ENCODE measurements at regions not wholly inside any gene's neighbourhood (a gene's known extent, or its start where the extent isn't known, plus 50 kb on each side); places are given as distances from the start of the nearest gene placed in this dataset.
"Not testable (repeated sequence)": the region's sequence is repeated elsewhere in the genome, so short reads cannot be mapped to it uniquely, and the experiment has no call there.

DNA sequence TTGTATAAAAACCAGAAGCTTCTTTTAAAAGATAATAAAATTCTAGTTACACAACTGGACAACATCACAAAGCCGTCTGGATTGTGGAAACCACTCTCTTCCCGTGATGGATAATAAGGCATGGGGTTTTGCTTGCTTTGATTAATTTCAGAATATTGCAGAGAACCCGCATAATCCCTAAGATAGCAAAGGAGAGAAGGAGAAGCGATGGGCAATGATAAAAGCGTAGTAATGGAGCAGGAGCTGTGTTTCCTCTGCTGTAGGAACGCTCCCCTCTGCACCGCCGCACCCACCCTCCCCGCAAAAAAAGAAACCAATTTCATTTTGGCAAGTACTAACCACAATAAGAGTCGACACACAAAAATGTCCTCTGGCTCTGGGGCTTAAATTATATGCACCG lies 340.9 kb upstream of the PSMD7 start:
- no peak for DNase-seq (ENCODE audit: low spot score)

DNA sequence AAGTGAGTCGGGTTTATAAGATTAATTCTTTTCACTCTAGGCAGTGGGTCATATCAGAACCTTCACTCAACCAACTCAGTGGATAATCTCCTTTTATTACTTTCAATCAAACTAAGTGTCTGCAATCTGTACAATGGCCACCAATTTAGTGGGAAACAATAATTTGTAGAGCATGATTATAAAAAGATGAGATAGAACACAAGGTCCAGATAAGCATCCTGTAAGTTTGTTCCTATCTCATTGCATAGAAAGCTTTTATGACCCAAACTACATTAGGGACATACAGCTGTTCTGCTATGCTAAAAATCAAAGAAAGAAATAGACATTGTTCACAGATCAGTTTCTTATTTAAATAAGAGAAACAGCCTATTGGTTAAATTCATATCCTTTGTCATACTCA lies 341.4 kb upstream of the PSMD7 start:
- no peak for DNase-seq (ENCODE audit: low spot score)

DNA sequence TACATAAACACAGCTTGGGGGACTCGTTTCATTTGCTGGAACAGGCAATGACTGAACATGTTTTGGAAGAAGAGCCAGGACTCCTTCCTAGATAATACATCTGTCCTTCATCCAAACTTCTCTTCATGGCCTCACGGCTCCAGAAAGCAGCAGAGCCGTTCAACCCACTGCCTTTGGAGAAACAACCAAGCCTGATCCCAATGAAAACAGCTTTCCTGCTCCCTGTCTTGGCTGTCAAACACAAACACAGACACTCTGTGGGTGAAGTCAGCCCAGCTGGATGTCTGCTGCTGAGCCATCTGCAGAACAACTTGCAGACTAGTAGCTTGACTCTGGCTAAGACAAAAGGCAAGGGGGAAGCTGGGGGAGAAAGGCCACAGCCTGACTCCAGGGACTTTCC lies 345.1 kb upstream of the PSMD7 start:
- peak; percentile 47 for DNase-seq (ENCODE audit: low spot score)

DNA sequence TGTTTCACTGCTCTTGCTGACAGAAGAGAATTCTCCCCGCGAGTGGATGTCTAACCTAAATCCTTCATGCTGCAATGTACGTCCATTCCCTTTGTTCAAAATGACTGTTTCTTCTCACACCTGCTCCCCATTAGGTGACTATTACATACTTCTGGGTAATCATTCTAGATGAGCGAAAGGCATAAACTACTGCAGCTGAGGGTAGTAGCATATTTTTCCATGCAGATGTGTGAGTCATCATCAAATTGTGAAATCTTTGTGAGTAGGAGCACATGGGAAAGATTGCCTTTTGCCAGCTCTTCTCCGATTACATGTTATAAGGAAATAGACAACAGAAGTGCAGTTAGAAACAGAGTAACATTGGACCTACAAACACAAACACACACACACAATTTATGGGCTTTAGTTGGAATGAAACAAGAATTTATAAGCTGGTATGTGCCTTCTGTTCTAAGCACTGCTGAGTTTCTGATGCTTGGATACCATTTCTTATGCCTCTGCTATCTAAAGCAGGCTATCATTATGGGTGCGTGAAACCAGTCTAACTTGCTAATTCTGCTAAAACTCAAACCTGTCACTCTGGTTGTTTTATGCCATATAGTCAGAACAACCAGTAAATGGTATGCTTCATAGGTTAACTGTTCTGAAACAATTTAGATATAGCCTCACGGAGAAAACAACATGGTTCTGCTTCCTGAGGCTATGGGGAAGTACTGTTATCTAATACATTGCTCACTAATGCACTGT lies 346.9 kb upstream of the PSMD7 start:
- DNase-seq (ENCODE audit: low spot score) = peak; percentile 27

DNA sequence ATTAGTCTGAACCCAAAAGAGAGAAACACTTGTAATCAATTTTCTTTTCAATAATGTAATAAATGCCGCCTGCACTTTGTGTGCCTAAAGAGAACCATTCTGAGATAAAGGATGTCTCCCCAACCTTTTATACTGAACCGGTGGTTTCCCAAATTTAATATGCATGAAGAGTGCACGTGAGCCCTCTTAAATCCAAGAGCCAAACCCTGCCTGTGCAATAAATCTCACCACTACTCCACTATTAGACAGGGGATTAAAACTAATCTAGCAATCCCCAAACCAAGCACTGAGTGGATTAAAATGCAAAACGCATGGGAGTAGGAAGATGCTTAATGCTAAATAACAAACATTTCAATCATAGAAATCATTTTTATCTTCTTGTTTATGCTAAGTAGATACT lies 351.0 kb upstream of the PSMD7 start:
- DNase-seq (ENCODE audit: low spot score) = no peak

DNA sequence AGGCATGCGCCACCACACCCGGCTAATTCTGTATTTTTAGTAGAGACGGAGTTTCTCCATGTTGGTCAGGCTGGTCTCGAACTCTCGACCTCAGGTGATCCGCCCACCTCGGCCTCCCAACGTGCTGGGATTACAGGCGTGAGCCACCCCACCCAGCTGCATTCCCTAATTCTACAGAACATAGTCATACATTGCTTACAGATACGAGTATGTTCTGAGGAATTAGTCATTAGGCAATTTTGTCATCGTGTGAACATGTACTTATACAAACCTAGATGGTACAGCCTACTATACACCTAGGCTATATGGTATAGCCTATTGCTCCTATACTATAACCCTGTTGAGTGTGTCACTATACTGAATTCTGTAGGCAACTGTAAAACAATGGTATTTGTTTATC lies 353.4 kb upstream of the PSMD7 start:
- not testable (repeated sequence) for DNase-seq (ENCODE audit: low spot score)

DNA sequence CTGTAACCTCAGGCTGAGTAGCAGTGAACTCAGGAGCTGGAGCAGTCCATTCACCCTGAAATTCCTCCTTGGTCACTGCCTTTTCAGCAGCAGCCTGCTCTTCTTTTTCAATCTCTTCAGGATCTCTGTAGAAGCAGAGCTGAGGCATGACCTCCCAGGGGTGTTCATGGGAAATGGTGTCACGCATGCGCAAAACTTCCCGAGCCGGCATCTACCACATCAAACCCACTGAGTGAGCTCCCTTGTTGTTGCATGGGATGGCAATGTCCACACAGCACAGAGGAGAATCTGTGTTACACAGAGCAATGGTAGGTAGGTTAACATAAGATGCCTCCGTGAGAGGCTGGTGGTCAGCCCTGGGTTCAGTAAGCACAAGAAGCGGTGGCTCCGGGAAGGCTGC lies 355.8 kb upstream of the PSMD7 start:
- DNase-seq (ENCODE audit: low spot score) = not testable (repeated sequence)

DNA sequence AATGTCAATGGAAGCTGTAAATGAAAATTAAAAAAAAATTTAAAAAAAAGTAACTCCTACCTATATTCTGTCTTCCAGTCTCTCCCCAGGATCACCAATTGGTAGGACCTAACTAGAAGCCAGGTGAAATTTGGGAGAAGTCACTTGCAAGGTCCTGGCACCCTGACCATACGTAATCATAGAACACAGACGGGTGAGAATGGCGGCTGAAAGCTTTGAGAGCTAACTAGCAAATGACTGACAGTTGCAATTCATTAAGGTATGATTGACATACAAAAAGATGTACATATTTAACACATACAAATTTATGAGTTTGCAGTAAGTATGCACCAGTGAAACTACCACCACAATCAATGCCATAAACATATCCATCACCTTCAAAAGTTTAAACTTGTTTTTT lies 372.7 kb upstream of the PSMD7 start:
- no peak for DNase-seq (ENCODE audit: low spot score)

DNA sequence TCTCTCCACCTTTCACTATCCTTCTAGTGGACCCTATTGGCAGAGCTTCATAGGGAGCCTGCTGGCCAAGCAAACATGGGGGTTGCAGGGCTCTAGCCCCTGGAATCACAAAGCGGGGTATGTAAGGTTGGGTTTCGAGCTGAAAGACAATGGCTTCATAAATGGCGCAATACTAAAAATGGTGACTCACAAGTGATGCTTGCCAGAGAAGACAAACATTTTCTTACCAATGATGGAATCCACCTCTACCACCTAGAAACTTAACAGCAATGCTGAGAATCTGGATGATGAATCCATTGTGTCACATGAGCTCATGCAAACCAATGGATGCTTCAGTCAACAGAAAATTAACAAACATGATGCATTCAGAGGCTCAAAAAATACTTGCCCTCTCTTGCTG lies 375.3 kb upstream of the PSMD7 start:
- no peak for DNase-seq (ENCODE audit: low spot score)

DNA sequence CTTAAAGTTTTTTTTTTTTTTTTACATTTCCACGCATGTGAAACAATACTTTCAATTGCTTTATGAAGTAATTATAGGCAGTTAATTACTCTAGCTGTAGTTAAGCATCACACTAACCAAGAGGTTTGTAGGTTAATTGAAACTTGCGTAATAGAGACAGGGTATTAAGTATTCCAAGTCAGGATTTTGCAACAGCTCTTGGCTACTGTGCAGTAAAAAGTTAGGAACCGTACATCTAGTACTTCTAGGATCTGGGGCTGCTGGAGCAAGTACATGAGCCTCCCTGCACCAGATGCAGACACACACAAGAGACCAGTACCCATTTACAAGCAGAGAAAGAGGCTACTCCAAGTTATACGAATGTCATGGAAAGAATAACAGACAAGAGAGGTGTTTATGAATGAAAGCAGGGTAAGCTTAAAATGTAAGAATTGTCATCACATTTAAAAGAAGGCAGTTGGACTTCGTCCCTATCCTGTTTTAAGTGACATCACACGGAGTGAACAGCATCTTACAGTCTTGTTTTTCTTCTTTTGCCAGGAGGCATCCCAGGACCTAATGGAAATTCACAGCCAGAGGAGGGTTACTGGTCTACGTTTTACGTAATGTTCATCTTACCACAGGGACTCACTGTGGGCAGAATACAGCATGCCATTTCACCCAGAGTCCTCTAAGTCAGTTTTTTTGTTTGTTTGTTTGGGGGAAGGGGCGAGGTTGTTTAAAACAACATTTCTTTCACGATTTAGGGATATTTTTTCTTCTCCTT lies 379.6 kb upstream of the PSMD7 start:
- no peak for DNase-seq (ENCODE audit: low spot score)

DNA sequence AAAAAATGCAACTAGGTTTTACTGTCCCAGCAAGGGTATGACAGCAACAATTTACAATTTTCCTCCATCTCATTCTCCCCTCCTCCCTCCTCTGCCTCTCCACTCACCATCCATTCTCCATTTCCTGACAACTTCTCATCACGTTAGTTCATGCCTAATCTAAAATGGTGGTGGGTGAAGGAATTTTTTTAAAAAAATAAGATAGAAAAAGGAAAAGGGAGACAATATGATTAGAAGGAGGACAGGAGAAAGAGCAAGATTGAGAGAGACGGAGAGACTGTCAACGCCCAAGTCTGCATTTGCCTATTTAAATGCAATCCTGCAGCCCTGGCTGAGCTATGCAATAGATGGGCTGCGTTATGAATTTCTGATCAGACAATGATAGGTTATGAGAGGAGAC lies 380.7 kb upstream of the PSMD7 start:
- DNase-seq (ENCODE audit: low spot score) = no peak

DNA sequence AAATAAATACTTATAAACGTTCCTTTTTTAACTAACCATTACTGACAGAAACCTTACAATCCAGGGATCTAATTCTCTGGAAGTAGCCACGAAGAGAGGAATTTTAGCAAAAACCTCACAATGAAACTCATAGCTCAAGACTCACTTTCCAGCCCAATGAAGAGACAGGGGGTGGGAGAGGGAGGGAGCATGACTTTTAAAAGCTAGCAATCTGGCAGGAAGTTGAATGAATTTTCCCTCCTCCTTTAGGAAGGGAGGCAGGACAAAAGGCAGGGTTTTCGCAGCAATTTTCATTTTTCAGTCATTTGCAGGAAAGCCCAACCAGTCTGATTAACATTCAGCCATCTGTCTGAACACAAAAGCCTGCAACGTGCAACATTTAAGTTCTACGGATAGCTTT lies 381.5 kb upstream of the PSMD7 start:
- DNase-seq (ENCODE audit: low spot score) = no peak

DNA sequence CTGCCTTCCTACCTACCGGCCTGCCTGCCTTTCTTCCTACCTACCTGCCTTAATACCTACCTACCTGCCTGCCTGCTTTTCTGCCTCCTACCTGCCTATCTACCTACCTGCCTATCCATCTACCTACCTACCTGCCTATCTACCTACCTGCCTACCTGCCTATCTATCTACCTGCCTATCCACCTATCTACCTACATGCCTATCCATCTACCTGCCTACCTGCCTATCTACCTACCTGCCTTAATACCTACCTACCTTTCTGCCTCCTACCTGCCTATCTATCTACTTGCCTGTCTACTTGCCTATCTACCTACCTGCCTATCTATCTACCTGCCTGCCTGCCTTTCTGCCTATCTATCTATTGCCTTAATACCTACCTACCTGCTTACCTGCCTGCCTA lies 383.8 kb upstream of the PSMD7 start:
- DNase-seq (ENCODE audit: low spot score) = no peak

DNA sequence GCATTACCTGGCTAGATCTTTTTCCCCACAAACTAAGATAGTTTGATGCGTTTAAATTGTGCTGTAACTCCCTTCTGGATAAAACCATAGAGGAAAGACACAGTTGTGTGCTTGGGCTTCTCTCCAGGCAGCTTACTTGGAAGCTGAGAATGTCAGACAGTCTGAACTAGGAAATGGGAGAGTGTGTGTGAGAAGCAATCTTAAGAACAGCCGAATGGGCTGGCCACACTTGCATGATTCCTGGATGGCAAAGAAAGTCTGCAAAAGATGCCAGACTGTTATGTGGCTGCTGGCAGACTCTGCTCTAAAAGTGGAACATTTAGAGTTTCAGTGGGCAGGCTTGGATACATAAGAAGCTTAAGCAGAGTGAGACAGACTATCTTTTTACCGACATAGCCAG lies 384.3 kb upstream of the PSMD7 start:
- no peak for DNase-seq (ENCODE audit: low spot score)

DNA sequence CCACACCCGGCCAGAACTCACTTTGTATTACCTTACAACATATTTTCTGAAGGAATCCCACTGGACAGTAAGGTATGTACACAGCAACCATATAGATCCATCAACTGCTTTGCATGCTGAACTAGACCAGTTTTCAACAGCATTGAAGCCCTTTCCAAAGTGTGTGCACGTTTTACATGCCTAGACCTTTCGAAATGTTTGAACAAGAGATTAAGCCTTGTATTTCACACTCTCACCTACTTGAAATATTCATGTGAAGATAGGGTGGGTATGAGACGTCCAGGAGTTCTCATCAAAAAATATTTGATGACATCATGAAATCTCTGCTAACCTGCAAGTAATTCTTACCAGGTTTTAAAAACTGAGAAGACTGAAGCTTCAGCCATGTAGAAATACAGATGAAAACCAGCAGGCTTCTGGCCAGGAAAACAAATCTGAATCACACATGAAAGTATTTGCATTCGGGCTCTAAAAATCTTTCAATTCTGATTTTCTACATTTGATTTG lies 387.0 kb upstream of the PSMD7 start:
- DNase-seq (ENCODE audit: low spot score) = no peak

DNA sequence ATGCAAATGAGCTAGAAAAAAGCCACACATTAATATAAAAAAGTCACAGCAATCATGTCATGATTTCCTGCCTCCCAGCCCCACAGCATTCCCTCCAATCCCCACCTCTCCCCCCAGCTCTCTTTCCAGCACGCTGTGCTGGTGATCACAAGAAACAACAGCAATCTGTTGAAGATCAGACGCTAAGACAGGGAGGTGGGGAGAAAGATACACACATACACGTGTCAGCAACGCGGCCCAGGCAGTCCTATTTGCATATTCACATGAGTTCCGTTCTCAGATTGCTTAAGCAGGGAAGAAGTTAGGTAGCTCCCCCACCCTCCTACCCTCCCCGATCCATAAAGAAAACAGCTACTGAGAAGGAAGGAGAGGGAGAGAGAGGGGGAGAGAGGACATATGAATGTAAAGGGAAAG lies 405.5 kb upstream of the PSMD7 start:
- DNase-seq (ENCODE audit: low spot score) = peak; percentile 12

DNA sequence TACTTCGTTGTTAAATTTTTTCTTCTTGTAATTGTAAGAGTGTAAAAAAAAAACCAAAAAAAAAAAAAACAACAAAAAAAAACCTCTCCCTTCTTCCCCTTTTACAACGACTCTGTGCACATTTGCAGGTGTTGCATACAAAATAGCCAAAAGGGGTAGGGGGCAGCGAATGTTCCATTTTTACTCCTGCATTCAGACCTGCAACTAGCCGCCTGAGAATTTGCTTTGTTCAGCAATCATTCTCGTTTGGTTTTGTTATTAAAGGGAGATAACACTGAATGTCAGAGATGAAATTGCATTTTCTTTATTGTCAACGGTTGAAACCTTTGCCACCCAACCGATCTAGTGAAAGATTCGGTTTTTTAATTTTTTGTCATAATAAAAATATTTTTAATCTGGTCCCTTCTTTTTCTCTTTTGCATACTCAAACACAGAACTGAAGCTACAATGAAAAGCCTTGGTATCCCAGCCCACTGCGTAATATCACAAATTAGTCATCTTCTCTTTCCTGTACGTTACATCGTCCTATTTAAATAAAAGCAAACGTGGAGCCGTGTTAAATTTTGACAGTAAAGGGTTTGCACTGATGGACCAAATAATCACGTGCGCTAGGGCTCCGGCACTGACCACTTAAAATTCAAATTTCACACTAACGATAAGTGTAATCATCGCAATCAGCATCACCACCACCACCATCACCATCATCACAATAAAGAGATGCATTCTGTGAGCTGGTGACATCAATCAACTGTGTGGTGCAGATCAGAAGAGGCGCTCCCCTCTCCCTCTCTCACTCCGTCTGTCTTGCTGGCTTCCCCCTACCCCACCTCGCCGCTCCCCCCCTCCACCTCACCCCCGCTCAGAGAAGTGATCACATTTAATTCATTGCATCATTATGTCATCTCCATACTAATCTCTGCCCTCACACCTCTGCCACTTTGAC lies 406.2 kb upstream of the PSMD7 start:
- no peak for DNase-seq (ENCODE audit: low spot score)

DNA sequence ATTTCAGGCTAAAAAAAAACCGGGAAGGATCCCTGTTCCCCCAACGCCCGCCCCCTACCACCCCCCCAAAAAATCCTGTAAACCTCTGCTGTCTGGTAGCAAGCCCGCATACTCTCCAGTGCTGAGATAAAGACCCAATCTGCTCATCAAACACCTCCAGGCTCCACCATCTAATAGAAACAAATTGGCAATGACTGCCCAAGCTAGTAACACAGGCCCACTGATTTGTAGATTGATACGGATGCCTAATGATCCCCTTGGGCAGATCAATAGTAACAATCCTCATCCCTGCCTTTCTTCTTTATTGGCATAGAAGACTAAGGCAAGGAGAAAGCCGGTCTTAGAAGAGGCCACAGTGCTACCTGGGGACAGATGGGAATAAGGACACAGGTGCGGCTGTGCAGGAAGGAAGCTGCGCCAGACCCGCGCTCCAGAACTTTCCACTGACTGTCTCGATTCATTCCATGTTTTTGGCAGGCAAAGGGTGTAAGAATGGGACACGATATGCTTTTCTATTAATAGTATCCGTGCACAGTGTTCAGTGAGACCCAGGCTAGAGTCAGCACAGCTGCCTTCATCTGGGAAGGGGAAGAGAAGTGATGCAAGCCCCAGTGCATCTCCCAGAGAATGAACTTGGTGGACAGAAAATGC lies 407.6 kb upstream of the PSMD7 start:
- DNase-seq (ENCODE audit: low spot score) = peak; percentile 14

DNA sequence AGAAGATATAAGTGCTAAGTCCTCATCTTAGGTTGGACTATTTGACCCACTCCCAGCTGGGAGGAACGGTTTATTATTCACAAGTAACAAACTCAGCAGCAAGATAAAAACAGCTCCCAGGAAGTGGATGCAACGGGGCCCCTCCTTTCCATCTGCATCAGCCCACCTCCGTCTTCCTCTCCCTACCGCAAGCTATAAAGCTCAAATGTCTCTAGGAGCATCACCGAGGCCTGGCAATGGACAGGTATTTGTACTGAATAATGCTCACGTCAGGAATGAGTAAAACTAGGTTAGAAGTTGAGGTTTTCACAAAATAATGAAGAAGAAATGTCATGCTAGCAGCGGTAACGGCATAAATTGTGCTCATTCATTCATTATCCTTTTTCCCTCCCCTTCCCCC lies 408.7 kb upstream of the PSMD7 start:
- no peak for DNase-seq (ENCODE audit: low spot score)

DNA sequence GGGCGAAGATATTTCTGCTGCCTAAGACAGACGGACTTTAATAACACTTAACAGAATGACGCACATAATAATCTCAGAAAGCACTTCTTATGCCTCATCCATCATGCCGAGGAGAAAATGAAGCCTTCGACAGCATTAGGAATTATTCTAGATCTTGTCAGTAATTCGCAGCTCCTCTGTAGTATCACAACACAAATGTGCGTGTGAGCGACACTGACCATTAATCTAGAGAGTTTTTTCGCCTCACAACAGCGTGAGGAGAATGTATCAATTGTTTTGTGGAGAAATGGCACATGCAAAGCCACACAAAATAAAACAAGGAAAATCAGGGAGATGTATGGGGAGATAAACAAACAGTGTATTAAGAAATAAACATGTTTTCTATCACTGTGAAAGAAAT lies 410.2 kb upstream of the PSMD7 start:
- no peak for DNase-seq (ENCODE audit: low spot score)

DNA sequence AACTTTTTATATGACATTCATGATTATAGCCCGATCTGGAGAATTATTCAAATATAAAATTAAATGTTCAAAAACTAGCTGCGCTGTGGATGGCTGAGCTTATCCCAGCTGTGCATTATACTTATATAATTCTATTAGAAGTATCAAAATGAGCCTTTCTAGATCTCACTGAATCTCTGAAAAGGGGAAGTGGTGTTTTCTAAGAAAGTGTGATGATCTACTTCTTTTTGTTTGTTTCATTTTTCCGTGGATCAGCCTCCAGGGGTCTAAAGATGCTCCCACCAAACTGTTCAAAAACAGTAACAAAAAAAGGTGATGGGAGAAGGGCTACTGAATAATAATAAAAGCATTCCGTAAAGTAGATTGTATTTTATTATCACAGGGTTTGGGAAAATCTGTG lies 411.3 kb upstream of the PSMD7 start:
- no peak for DNase-seq (ENCODE audit: low spot score)

DNA sequence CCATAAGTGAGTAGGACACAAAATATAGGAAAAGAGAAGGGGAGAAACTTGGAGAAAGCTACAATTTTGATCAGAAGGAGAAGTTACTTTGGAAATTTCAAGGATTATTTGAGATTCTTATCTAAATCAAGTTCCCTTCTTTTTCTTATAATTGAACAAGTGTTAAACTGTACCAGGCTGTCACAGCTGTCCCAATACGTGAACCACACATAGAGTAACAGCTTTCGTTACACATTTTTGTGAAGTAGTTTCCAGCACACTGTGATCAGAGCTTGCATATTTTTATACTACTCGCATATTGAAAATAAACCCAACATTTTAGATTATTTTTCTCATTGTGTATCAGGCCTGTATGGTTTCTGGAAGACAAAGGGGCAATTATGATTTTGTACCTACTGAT lies 412.8 kb upstream of the PSMD7 start:
- no peak for DNase-seq (ENCODE audit: low spot score)
